CD8-positive, alpha-beta memory T cell (primary cell): ENCODE measurements at regions not wholly inside any gene's neighbourhood (a gene's known extent, or its start where the extent isn't known, plus 50 kb on each side); places are given as distances from the start of the nearest gene placed in this dataset.

ENCODE experiments used
- CTCF ChIA-PET: fragments of 350-600 bp; sonication (Branson Sonifier 250); formaldehyde crosslinking; loops from one replicate; lab custom pipeline; 2021; ENCODE audit warnings: antibody characterized with exemption; lab: Charles Lee
- POLR2A ChIA-PET: fragments of 350-600 bp; sonication (Branson Sonifier 250); formaldehyde crosslinking; loops from one replicate; lab custom pipeline; 2021; ENCODE audit warnings: antibody characterized with exemption; lab: Charles Lee
- DNase-seq, 5 donors: peaks; one replicate each; pipeline versions ENCODE4 v3.0.0 to v3.0.0-alpha.2; 2020 to 2022; ENCODE audit warnings: mixed read lengths in 1 of 5
- H3K27ac ChIP-seq: one replicate; pipeline ENCODE4 v1.7.0; 2013; ENCODE audit warnings: low read depth, mild to moderate bottlenecking, low read length, moderate library complexity
- H3K27me3 ChIP-seq: 2 replicates; pipeline ENCODE4 v1.7.0; 2013; ENCODE audit warnings: low read length, mild to moderate bottlenecking; ENCODE audit not compliant: insufficient read depth, poor library complexity, severe bottlenecking
- H3K36me3 ChIP-seq: 2 replicates; pipeline ENCODE4 v1.7.0; 2013; ENCODE audit warnings: mild to moderate bottlenecking, low read length, moderate library complexity; ENCODE audit not compliant: insufficient read depth
- H3K4me1 ChIP-seq: 2 replicates; pipeline ENCODE4 v1.7.0; 2013; ENCODE audit warnings: mild to moderate bottlenecking, low read length, moderate library complexity; ENCODE audit not compliant: insufficient read depth
- H3K4me3 ChIP-seq: 2 replicates; pipeline ENCODE4 v1.7.0; 2013; ENCODE audit warnings: mild to moderate bottlenecking, low read length
- H3K9me3 ChIP-seq: 2 replicates; pipeline ENCODE4 v1.7.0; 2013; ENCODE audit warnings: mild to moderate bottlenecking, low read length
- H3K27ac Mint-ChIP-seq, 8 donors: one replicate each; pipeline ENCODE4 v1.8.0; 2020 to 2021; ENCODE audit warnings: mixed read lengths in 8 of 8, mild to moderate bottlenecking in 6 of 8, inconsistent platforms in 3 of 8, moderate library complexity in 3 of 8
- H3K27me3 Mint-ChIP-seq, 2 donors: one replicate each; pipeline ENCODE4 v1.8.0; 2020 to 2021; ENCODE audit warnings: mixed read lengths in 2 of 2, mild to moderate bottlenecking in 1 of 2, moderate library complexity in 1 of 2
- H3K36me3 Mint-ChIP-seq, 3 donors: one replicate each; pipeline ENCODE4 v1.8.0; 2020 to 2021; ENCODE audit warnings: mixed read lengths in 3 of 3, inconsistent platforms in 1 of 3, mild to moderate bottlenecking in 1 of 3
- H3K4me1 Mint-ChIP-seq, 3 donors: one replicate each; pipeline ENCODE4 v1.8.0; 2020 to 2021; ENCODE audit warnings: mixed read lengths in 3 of 3, inconsistent platforms in 1 of 3, mild to moderate bottlenecking in 1 of 3
- H3K4me3 Mint-ChIP-seq, 7 donors: one replicate each; pipeline ENCODE4 v1.8.0; 2020 to 2021; ENCODE audit warnings: mixed read lengths in 7 of 7, mild to moderate bottlenecking in 6 of 7, moderate library complexity in 4 of 7, inconsistent platforms in 2 of 7
- H3K9me3 Mint-ChIP-seq, 5 donors: one replicate each; pipeline ENCODE4 v1.8.0; 2020 to 2022; ENCODE audit warnings: mixed read lengths in 5 of 5, mild to moderate bottlenecking in 3 of 5, moderate library complexity in 2 of 5, inconsistent platforms in 1 of 5

DNA sequence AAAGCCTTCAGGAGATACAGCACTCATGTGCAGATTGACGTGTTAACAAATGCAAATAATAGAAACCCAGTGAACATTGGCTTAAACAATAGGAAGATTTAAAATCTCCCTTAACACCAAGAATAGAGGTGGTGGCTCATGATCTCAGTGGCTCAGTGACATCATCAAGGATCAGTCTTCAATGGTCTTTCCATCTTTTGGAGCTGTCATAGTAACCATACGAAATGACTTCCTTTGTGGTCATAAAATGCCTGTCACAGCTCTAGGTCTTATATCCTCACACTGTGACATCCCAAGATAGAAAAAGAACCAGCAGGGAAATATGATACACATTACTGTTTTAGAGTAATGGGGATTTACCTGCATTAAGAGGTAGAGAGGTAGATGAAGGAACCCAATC, 59.6 kb upstream of the ACKR3 start:
- Mint-ChIP-seq H3K4me1 (peaks cover 7 to 11% (median 8%) of the 10 kb centered on the region in 3 donors), H3K27me3 (peaks cover 13 to 38% of the 10 kb centered on the region in 2 donors), H3K9me3 (no peaks in the 10 kb centered on the region), H3K4me3 (no peak overlapping the region), H3K36me3 (no peaks in the 10 kb centered on the region), H3K27ac (no peak overlapping the region)
- Histone ChIP-seq H3K36me3 (no peaks in the 10 kb centered on the region), H3K4me3 (no peak overlapping the region), H3K27ac (no peak overlapping the region), H3K4me1 (peaks cover 11% of the 10 kb centered on the region), H3K27me3 (no peaks in the 10 kb centered on the region), H3K9me3 (no peaks in the 10 kb centered on the region)
- CTCF ChIA-PET = interaction anchor here (3.4 to 5.9 kb wide), 2 partner anchors 59 to 60 kb away, joined by 25 to 165 read pairs; partner anchors contain the start of gene ACKR3
- DNase-seq = no peak
- POLR2A ChIA-PET = no interaction called here

DNA sequence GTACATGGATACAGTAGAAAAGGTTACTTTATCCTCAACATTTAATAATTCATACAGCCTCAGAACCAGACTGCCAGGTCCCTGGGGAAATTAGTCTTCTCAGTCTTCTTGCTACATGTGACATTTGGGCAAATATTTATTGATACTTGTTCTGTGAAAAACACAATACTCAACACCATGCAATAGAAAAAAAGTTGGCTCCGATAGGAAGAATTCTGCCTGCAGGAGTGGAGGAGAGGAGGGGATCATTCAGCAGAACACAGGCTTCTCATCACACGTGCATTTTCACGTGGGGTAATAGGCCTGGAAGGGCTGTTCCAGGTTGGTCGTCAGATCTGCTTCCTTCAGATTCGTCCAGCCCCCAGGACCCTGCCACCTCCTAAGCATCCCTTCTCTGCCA, 58.4 kb upstream of the ACKR3 start:
- ChIA-PET CTCF (interaction anchor here (2.7 to 5.9 kb wide), 3 partner anchors 25 to 58 kb away, joined by 16 to 165 read pairs (median 43); partner anchors contain the start of gene ACKR3), POLR2A (no interaction called here)
- Histone ChIP-seq H3K9me3 (no peaks in the 10 kb centered on the region), H3K27ac (no peak overlapping the region), H3K36me3 (no peaks in the 10 kb centered on the region), H3K4me1 (peaks cover 11% of the 10 kb centered on the region), H3K27me3 (no peaks in the 10 kb centered on the region), H3K4me3 (no peak overlapping the region)
- no peaks in the 10 kb centered on the region for H3K36me3 Mint-ChIP-seq
- H3K9me3 Mint-ChIP-seq = no peaks in the 10 kb centered on the region
- DNase-seq = no peak
- peak overlapping the region in 1 of 7 donors; percentile 24 for H3K4me3 Mint-ChIP-seq
- H3K27me3 Mint-ChIP-seq = peaks cover 9 to 26% of the 10 kb centered on the region in 2 donors
- peaks cover 7 to 11% (median 8%) of the 10 kb centered on the region in 3 donors for H3K4me1 Mint-ChIP-seq
- no peak overlapping the region for H3K27ac Mint-ChIP-seq

DNA sequence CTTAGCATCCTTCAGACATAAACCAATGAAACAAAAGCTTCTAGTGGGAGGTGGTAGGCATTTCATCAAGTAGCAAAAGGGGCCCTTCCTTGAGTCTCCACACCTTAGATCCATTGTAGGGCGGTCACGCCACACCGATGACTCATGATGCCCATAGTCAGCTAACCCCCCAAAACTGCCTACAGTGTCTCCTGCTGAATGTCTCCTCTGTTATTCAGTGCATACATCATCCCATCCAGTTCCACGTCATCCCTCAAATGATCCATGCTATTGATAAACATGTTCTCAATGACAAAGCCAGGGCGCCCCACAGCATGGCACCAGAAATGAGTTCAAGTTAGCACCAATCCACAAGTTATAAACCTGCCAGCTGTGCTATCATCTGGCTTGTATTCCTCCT, 57.4 kb upstream of the ACKR3 start:
- Histone ChIP-seq H3K27me3 (no peaks in the 10 kb centered on the region), H3K36me3 (no peaks in the 10 kb centered on the region), H3K27ac (no peak overlapping the region), H3K4me1 (peaks cover 8% of the 10 kb centered on the region), H3K9me3 (no peaks in the 10 kb centered on the region), H3K4me3 (no peak overlapping the region)
- peaks cover 6 to 17% of the 10 kb centered on the region in 2 donors for H3K27me3 Mint-ChIP-seq
- no peaks in the 10 kb centered on the region for H3K36me3 Mint-ChIP-seq
- CTCF ChIA-PET = interaction anchor here (0.6 to 5.9 kb wide), 18 partner anchors 11 to 98 kb away, joined by 3 to 165 read pairs (median 6); partner anchors contain the start of gene ACKR3
- no peak for DNase-seq
- no peaks in the 10 kb centered on the region for H3K9me3 Mint-ChIP-seq
- POLR2A ChIA-PET = interaction anchor here (1.0 kb wide), 1 partner anchor 61 kb away, joined by 3 read pairs; no protein-coding TSS in a partner anchor
- H3K4me1 Mint-ChIP-seq = peaks cover under 1 to 4% (median 2%) of the 10 kb centered on the region in 3 donors
- H3K4me3 Mint-ChIP-seq = no peak overlapping the region
- H3K27ac Mint-ChIP-seq = no peak overlapping the region

DNA sequence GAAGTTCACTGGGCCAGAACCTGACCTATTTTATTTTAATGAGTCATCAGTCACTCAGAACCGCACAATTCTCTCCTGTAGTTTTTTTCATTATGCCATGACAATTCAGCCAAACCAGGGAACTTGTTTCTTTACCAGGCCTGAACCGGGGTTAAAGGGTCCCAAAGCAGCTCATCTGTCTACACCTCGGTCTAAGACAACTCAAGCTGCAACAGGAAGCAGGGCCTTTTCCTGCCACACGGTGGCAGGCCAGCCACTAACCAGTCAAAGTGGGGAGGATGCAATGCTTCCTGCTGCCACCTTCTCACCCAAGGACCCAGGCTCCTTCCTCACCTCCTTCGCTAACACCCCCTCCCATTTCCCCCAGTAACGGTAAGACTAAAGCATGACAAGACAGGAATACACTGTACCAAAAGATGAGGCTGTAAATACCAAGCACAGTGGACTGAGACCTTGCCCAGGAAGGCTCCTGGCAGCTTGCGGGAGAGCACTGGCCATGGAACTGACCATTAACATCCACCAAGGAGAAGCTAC, 56.7 kb upstream of the ACKR3 start:
- H3K4me1 ChIP-seq = peaks cover 8% of the 10 kb centered on the region
- H3K4me3 ChIP-seq = no peak overlapping the region
- no peaks in the 10 kb centered on the region for H3K9me3 Mint-ChIP-seq
- ChIA-PET CTCF (interaction anchor here (0.6 to 5.9 kb wide), 20 partner anchors 10 to 159 kb away, joined by 3 to 165 read pairs (median 6); partner anchors contain the start of gene ACKR3), POLR2A (interaction anchor here (1.0 to 1.1 kb wide), 2 partner anchors 57 to 60 kb away, joined by 3 to 7 read pairs; partner anchors contain the start of gene ACKR3)
- no peaks in the 10 kb centered on the region for H3K36me3 ChIP-seq
- H3K27ac ChIP-seq = no peak overlapping the region
- no peaks in the 10 kb centered on the region for H3K9me3 ChIP-seq
- no peaks in the 10 kb centered on the region for H3K36me3 Mint-ChIP-seq
- no peak overlapping the region for H3K27ac Mint-ChIP-seq
- no peak overlapping the region for H3K4me3 Mint-ChIP-seq
- H3K4me1 Mint-ChIP-seq = no peaks in the 10 kb centered on the region
- no peaks in the 10 kb centered on the region for H3K27me3 ChIP-seq
- peak; percentile 47 to 81 (median 62) for DNase-seq
- H3K27me3 Mint-ChIP-seq = peaks cover 6 to 14% of the 10 kb centered on the region in 2 donors

DNA sequence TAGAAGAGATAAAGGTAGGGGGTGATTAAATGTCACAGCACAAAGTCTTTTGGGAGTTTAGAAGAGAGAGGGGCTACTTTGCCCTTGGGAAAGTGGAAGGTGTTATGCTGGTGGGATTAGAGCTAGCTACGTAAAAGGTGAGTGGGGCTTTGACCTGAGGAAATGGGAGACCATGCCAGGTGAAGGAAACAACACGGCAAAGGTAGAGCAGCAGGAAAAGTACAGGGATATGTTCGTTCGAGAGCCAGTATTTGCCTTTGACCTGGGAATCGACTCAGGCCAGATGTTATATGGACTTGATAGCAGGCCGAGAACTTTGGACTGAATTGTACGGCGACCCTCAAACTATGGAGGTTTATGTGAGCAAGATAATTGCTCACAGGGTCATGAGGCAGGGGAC, 55.7 kb upstream of the ACKR3 start:
- DNase-seq = no peak
- Histone ChIP-seq H3K4me1 (peaks cover 8% of the 10 kb centered on the region), H3K4me3 (no peak overlapping the region), H3K36me3 (no peaks in the 10 kb centered on the region), H3K27me3 (no peaks in the 10 kb centered on the region), H3K9me3 (no peaks in the 10 kb centered on the region), H3K27ac (no peak overlapping the region)
- CTCF ChIA-PET = interaction anchor here (0.7 to 5.9 kb wide), 14 partner anchors 9 to 160 kb away, joined by 3 to 165 read pairs (median 6); partner anchors contain the start of gene ACKR3
- H3K4me1 Mint-ChIP-seq = no peaks in the 10 kb centered on the region
- POLR2A ChIA-PET = interaction anchor here (1.1 kb wide), 1 partner anchor 56 kb away, joined by 7 read pairs; the partner anchor contains the start of gene ACKR3
- H3K4me3 Mint-ChIP-seq = no peak overlapping the region
- H3K27ac Mint-ChIP-seq = no peak overlapping the region
- no peaks in the 10 kb centered on the region for H3K36me3 Mint-ChIP-seq
- H3K9me3 Mint-ChIP-seq = no peaks in the 10 kb centered on the region
- H3K27me3 Mint-ChIP-seq = peaks cover 4 to 6% of the 10 kb centered on the region in 2 donors

DNA sequence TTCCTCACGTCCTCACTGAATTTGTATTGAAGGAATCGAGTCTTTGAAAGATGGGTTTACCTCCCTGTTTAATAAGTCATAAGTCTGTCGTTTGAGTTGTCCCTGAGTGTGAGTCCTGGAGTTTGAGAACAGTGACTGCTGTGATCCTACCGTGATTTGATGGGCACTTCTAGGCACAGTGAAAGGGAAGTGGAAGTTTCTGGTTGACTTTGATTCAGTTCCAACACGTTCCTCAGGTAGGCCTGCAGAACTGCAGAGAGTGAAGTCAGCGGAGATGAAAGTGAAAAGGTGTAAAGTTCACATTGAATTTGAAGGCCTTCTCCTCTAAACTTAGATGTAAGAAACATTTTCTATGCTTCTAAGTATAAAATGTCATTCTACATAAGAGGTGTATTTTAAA, 52.9 kb upstream of the ACKR3 start:
- no peaks in the 10 kb centered on the region for H3K9me3 ChIP-seq
- Mint-ChIP-seq H3K36me3 (no peaks in the 10 kb centered on the region), H3K4me3 (no peak overlapping the region), H3K9me3 (no peaks in the 10 kb centered on the region), H3K4me1 (peaks cover 0 to under 1% (median 0%) of the 10 kb centered on the region in 3 donors), H3K27me3 (peaks cover 0 to 9% of the 10 kb centered on the region in 2 donors), H3K27ac (peak overlapping the region in 1 of 8 donors; percentile 19)
- no peaks in the 10 kb centered on the region for H3K36me3 ChIP-seq
- CTCF ChIA-PET = interaction anchor here (3.7 kb wide), 1 partner anchor 53 kb away, joined by 20 read pairs; the partner anchor contains the start of gene ACKR3
- H3K27ac ChIP-seq = no peak overlapping the region
- H3K27me3 ChIP-seq = no peaks in the 10 kb centered on the region
- POLR2A ChIA-PET = no interaction called here
- DNase-seq = no peak
- peaks cover 8% of the 10 kb centered on the region for H3K4me1 ChIP-seq
- H3K4me3 ChIP-seq = no peak overlapping the region

DNA sequence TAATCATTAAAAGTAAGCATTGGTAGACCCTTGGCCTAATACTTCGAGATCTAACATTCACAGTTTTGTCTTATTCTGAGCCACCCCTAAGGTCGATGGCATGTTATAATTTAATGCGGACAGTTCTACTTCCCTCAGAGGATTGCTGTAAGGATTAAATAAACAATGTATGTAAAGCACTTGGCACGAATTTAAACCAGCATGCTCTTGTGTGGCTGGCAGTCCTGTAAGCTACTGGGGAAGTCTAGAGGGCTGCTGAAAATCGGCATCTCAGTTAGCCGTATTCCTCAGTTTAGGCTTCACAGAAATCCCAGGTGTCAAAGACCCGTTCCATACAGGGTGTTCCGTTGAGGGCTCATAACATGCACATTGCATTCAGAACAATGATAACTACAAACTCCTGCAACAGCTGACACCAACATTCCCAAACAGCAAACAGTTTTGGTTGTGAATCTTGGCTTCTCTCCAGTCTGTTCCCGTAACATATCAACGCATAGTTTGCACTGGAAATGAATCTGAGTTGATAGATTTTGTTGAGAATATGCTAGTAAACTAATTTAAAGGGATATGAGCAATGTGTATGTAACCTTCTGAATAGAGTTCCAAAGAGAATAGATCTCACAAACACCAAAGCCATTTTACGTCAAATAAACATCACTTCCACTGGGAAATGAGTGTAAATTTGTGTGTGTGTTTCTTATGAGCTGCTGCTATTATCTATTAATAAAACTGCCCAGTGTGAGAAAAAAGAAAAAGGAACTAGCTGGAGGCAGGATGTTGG, 52.2 kb upstream of the ACKR3 start:
- Histone ChIP-seq H3K36me3 (no peaks in the 10 kb centered on the region), H3K27ac (no peak overlapping the region), H3K9me3 (no peaks in the 10 kb centered on the region), H3K4me3 (no peak overlapping the region), H3K4me1 (peaks cover 8% of the 10 kb centered on the region), H3K27me3 (no peaks in the 10 kb centered on the region)
- H3K27me3 Mint-ChIP-seq = peaks cover 0 to 9% of the 10 kb centered on the region in 2 donors
- ChIA-PET CTCF (interaction anchor here (2.0 to 3.7 kb wide), 3 partner anchors 14 to 52 kb away, joined by 6 to 20 read pairs (median 9); partner anchors contain the start of gene ACKR3), POLR2A (no interaction called here)
- peaks cover 0 to 4% (median 0%) of the 10 kb centered on the region in 3 donors for H3K4me1 Mint-ChIP-seq
- no peak overlapping the region for H3K4me3 Mint-ChIP-seq
- no peaks in the 10 kb centered on the region for H3K36me3 Mint-ChIP-seq
- H3K27ac Mint-ChIP-seq = no peak overlapping the region
- no peak for DNase-seq
- H3K9me3 Mint-ChIP-seq = no peaks in the 10 kb centered on the region
